ENCODE measurements at regions not wholly inside any gene's neighbourhood (a gene's known extent, or its start where the extent isn't known, plus 50 kb on each side); places are given as distances from the start of the nearest gene placed in this dataset.
"Not testable (repeated sequence)": the region's sequence is repeated elsewhere in the genome, so short reads cannot be mapped to it uniquely, and the experiment has no call there.

DNA sequence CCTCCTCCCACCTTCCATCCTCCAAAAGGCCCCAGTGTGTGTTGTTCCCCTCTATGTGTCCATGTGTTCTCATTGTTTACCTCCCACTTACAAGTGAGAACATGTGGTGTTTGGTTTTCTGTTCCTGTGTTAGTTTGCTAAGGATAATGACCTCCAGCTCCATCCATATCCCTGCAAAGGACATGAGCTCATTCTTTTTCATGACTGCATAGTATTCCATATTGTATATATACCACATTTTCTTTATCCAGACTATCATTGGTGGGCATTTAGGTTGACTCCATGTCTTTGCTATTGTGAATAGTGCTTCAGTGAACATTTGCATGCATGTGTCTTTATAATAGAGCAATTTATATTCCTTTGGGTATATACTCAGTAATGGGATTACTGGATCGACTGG is 333.0 kb downstream of the BTBD3 start:
- TF ChIP-seq, protein P1, sequence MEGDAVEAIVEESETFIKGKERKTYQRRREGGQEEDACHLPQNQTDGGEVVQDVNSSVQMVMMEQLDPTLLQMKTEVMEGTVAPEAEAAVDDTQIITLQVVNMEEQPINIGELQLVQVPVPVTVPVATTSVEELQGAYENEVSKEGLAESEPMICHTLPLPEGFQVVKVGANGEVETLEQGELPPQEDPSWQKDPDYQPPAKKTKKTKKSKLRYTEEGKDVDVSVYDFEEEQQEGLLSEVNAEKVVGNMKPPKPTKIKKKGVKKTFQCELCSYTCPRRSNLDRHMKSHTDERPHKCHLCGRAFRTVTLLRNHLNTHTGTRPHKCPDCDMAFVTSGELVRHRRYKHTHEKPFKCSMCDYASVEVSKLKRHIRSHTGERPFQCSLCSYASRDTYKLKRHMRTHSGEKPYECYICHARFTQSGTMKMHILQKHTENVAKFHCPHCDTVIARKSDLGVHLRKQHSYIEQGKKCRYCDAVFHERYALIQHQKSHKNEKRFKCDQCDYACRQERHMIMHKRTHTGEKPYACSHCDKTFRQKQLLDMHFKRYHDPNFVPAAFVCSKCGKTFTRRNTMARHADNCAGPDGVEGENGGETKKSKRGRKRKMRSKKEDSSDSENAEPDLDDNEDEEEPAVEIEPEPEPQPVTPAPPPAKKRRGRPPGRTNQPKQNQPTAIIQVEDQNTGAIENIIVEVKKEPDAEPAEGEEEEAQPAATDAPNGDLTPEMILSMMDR (IDR thresholded peaks at IDR 0.05; ENCODE audit: insufficient read depth, low read depth, low read length) = not testable (repeated sequence)
- TF ChIP-seq EZH2 (IDR thresholded peaks at IDR 0.05; ENCODE audit: insufficient read depth, low read length) = not testable (repeated sequence)
